ENCODE measurements at regions not wholly inside any gene's neighbourhood (a gene's known extent, or its start where the extent isn't known, plus 50 kb on each side); places are given as distances from the start of the nearest gene placed in this dataset.

GRCh38 chr1:232409584-232409983 lies 220.3 kb downstream of the SIPA1L2 start:
- no peak for DNase-seq

- no peak for DNase-seq
These were observed 222.8 kb downstream of the SIPA1L2 start for GRCh38 chr1:232407120-232407519.

GRCh38 chr1:232405781-232406180 lies 224.2 kb downstream of the SIPA1L2 start:
- DNase-seq, result no peak

- DNase-seq, result no peak
These were observed 224.8 kb downstream of the SIPA1L2 start for GRCh38 chr1:232404981-232405731.

- no peak for DNase-seq
These were observed 225.7 kb downstream of the SIPA1L2 start for GRCh38 chr1:232404227-232404626.

GRCh38 chr1:232403017-232403714 lies 226.8 kb downstream of the SIPA1L2 start:
- no peak for DNase-seq

GRCh38 chr1:232398823-232399222 lies 231.1 kb downstream of the SIPA1L2 start:
- DNase-seq, result no peak

GRCh38 chr1:232393444-232394146 lies 236.3 kb downstream of the SIPA1L2 start:
- no peak for DNase-seq

GRCh38 chr1:232393010-232393409 lies 236.9 kb downstream of the SIPA1L2 start:
- no peak for DNase-seq

- no peak for DNase-seq
These were observed 239.3 kb downstream of the SIPA1L2 start for GRCh38 chr1:232390590-232390989.

GRCh38 chr1:232389744-232390143 lies 240.2 kb downstream of the SIPA1L2 start:
- no peak for DNase-seq

- DNase-seq, result no peak
These were observed 241.6 kb downstream of the SIPA1L2 start for GRCh38 chr1:232388363-232388762.

- DNase-seq, result no peak
These were observed 243.0 kb downstream of the SIPA1L2 start for GRCh38 chr1:232386721-232387510.

- no peak for DNase-seq
These were observed 243.6 kb downstream of the SIPA1L2 start for GRCh38 chr1:232386294-232386693.

- DNase-seq, result peak in 1 of 2 donors; percentile 10
These were observed 244.7 kb downstream of the SIPA1L2 start for GRCh38 chr1:232385221-232385620.

- no peak for DNase-seq
These were observed 245.6 kb downstream of the SIPA1L2 start for GRCh38 chr1:232384171-232384883.

- no peak for DNase-seq
These were observed 246.3 kb downstream of the SIPA1L2 start for GRCh38 chr1:232383455-232384123.

GRCh38 chr1:232382671-232383070 lies 247.3 kb downstream of the SIPA1L2 start:
- DNase-seq, result no peak

- DNase-seq, result no peak
These were observed 248.4 kb downstream of the SIPA1L2 start for GRCh38 chr1:232381394-232382100.

GRCh38 chr1:232380596-232380995 lies 249.3 kb downstream of the SIPA1L2 start:
- DNase-seq, result peak in 1 of 2 donors; percentile 11

- DNase-seq, result no peak
These were observed 249.8 kb downstream of the SIPA1L2 start for GRCh38 chr1:232380131-232380530.

Measured in hippocampal formation (tissue), 2 donors.